HG03060 (cell line): ENCODE measurements at regions not wholly inside any gene's neighbourhood (a gene's known extent, or its start where the extent isn't known, plus 50 kb on each side); places are given as distances from the start of the nearest gene placed in this dataset.
"Not testable (repeated sequence)": the region's sequence is repeated elsewhere in the genome, so short reads cannot be mapped to it uniquely, and the experiment has no call there.

Experiments
- ATAC-seq: cut with Tn5 transposase; IDR thresholded peaks from one replicate; pipeline ENCODE4 v1.9.1; 2021; ENCODE audit warnings: low read depth, moderate number of reproducible peaks; ENCODE audit not compliant: unreplicated experiment

DNA sequence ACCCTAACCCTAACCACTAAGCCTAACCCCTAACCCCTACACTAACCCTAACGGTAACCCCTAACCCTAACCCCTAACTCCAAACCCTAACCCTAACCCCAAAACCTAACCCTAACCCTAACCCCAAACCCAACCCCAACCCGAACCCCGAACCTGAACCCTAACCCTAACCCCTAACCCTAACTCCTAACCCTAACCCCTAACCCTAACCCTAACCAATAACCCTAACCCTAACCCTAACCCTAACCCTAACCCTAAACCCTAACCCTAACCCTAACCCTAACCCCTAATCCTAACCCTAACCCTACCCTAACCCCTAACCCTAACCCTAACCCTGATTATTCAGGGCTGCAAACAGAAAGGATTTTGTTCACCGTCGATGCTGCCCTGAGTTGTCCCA is 144.6 kb upstream of the DUSP22 start:
- not testable (repeated sequence) for ATAC-seq

DNA sequence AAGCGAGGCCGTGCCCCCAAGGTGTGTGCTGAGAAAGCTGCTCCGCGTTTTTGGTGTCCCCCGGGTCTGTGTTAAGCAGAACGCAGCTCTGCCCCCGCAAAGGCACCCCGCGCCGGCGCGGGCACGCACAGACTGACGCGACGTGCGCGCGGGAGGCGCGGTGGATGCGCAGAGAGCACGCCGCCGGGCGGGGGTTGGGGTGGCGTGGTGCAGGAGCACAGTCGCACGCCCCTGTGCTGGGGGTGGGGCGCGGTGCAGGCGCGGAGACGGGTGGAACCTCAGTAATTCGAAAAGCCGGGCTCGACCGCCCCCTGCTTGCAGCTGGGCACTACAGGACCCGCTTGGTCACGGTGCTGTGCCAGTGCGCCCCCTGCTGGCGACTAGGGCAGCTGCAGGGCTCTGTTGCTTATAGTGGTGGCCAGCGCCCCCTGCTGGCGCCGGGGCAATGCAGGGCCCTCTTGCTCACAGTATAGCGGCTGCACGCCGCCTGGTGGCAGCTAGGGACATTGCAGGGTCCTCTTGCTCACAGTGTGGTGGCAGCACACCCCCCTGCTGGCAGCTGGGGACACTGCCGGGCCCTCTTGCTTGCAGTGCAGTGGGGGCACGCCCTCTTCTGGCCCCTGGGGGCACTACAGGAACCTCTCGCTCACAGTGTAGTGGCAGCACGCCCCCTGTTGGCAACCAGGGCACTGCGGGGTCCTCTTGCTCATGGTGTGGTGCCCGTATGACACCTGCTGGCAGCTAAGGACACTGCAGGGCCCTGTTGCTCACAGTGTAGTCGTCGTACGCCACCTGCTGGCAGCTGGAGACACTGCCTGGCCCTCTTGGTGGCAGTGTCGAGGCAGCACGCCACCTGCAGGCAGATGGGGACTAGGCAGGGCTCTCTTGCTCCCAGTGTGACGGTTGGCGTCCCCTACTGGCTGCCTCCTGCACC is 144.0 kb upstream of the DUSP22 start:
- peak; percentile 96 for ATAC-seq

DNA sequence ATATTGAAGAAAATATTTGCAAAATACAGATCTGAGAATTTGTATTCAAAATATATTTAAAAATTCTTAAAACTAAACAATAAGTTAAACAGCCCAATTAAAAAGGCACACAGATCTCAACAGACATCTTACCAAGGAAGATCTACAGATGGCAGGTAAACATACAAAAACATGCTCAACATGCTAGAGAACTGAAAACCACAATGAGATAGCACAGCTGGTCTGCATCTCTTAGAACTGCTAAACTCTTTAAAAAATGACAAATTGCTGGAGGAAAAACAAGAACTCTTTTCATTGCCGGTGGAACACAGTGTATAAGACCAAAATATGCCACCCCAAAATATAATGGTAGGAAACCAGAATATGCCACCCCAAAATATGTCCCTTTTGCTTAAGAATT is 142.1 kb upstream of the DUSP22 start:
- not testable (repeated sequence) for ATAC-seq

DNA sequence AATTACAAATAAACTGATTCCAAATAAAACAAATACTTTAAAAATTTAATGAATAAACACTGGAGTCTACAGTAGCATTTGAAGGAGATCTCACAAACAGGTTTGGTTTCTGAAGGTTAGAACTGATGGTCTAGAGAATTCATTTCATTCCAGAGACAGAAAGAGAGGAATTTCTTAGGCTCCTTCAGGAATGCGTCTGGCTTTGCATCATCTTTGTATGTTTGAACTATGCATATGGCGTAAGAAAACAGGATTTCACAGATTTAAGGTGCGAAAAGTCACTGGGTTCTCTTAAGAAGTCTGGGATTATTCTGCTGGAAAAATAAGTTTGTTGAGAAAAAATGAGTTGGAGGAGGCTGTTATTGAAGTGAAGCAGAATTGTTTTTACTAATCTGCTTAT is 139.9 kb upstream of the DUSP22 start:
- not testable (repeated sequence) for ATAC-seq

DNA sequence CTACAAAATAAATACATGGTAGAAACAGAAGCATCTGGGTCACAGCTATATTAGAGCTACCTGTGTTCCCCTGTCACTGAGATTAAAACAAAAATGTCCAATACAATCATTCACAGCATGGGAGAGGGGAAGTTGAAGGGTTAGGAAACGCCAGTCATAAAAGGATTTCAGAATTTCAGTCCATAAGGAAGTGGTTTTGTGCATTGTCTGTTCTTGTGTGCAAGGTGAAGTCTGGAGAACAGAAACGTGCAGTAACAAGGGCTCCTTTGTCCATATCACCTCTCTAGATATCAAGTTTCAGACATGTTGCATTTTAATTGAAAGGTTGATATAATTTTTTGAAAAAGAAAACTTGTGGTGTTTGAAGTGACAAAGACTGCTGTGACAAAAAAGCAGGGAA is 139.3 kb upstream of the DUSP22 start:
- not testable (repeated sequence) for ATAC-seq

DNA sequence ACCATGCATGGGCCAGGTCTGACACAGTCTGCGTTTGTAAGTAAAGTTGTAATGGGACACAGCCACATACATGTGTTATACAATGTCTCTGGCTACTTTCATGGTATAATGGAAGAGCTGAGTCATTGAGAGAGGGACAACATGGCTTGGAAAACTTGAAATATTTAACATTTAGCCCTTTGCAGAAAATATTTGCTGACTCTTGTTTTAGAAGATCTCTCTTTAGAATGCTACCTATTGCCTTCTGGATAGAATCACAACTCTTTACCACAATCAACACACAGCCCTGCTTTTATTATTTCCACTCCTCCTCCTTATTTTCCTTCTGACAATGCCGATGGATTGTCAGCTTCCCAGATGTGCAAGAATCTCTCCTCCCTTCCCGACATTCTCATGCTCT is 138.4 kb upstream of the DUSP22 start:
- ATAC-seq, result not testable (repeated sequence)

DNA sequence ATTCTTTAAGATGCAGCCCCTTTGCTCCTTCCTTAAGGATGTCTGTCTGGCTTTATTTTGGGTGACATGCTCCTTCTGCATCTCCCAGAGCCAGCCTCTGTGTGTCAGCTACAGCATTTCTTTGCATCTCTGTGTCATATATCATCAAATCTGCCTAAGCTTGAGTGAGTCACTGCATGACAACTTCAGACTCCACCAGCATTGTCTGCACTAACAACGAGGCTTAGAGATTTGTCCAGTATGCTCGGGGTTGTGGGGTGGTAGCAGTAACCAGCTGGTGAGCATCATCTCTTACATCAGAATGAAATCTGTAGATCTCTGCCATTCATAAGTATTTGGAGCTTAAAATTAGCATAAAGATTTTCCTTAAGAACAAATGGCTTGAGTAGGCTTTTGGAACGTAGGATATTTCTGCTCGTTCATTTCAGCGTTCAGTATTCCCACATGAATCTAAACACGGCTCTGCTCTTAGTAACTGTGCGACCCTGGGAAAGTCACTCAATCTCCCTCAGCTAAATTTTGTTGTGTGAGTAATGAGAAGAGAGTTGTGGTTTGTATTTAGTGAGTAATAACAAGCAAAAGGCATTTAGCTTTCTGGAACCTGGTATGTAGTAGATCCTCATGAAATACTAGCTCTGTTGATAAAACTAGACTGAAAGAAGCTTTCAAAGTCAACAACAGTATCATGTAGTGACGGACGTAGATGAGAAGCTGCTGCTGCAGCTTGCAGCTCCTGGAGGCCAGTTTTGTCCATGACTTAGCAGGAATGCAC is 137.8 kb upstream of the DUSP22 start:
- not testable (repeated sequence) for ATAC-seq

DNA sequence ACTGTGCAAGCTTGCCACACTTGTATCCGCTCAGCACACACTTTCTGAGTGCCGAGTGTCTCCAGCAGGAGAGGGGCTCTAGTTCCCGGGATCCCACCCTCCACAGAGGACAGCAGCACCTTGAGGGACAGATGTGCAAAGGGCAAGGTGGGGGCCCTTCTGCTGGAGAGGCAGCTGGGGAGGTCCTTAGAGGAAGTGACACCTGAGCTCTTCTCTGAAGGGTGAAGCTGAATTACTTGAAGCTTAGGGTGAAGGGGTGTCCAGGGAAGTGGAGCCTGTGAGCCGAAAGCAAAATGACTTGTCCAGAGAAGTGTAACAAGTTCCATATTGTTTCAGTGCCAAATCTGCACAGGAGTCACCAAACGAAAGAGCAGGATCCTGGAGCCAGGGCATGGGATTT is 136.3 kb upstream of the DUSP22 start:
- no peak for ATAC-seq

DNA sequence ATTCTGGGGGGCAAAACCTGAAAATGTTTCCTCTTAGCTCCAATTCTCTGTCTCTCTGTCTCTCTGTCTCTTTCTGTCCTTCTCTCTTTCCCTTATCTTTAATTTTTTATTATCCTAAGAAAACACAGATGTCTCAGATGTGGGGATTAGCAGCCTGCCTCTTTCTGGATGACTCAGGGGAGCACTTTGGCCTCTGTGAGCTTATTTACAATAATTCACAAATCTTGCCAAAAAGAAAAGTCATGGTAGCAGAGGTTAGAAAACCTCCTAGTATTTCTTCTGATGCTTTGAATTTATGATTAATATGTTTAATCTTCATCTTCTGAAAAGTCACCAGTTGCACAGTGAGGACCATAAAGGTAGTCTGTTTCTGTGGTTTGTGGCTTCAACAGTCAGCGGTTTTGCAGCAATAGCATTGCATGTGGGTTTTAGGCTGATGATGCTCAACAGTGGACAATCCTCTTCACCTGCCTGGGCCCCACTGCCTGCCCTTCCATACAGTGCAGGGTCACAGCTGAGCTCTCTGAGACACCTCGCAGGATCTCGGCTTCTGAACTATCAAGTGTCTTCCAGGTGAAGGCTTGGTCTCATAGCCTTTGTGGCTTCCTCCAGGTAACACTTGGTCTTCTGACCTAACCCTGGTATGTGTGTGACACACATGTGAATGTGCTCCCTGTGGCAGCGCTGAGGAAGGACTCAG is 135.7 kb upstream of the DUSP22 start:
- not testable (repeated sequence) for ATAC-seq

DNA sequence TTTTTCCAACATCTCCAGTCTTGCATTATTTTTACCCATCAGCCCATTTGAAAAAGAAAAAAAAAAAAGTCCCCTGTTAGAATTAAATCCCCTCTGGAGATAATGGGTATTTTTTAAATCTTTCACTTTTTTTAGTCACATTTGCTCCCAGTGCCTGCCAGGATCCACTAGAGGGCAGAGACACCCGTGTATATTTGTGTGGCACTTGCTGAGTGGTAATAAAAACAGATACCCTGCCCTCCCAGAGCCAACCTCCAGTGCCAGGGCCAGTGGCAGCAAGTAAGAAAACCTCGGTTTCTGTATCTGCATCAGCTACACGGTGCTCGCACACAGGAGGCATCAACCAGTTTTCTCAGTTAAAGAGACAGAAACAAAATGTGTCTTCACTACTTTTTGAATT is 135.1 kb upstream of the DUSP22 start:
- ATAC-seq, result not testable (repeated sequence)

DNA sequence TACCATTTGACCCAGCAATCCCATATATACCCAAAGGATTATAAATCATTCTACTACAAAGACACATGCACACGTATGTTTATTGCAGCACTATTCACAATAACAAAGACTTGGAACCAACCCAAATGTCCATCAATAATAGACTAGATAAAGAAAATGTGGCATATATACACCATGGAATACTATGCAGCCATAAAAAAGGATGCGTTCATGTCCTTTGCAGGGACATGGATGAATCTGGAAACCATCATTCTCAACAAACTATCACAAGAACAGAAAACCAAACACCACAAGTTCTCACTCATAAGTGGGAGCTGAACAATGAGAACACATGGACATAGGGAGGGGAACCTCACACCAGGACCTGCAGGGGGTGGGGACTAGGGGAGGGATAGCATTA is 130.6 kb upstream of the DUSP22 start:
- not testable (repeated sequence) for ATAC-seq

DNA sequence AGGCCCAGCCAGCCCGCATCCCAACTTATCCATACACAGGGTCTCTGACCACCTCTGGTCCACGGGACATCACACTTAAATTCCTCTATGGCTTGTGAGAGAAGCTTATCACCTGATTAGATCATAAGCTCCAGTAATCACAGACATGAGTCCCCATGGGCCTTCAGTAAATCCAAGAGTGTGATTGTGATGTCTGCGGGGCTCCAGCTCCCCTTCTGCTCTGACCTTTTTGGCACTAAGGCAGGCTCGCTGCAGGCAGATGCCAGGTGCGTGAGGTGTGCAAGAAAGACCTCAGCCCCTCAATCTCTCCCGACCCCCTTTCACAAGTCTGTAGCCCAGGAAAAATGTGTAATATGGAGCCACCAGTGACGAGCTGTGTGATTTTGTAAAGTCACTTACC is 127.6 kb upstream of the DUSP22 start:
- no peak for ATAC-seq

DNA sequence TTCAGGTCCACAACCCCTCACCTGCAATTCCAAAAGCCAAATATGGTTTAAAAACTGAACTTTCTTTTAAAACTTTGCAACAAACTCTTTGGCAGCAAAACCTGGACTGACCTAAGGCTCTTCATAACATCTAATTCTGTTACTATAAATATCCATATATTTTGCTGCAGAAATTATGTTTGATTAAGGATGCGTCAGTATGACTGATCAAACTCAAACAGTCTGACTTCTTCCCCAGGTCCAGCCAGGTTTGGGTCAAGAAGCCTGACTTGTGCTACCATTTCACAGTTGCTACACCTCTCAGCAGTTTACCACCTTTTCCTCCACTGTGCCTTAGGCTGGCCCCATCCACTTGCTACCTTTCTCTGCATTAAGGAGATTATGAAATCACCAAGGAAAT is 127.0 kb upstream of the DUSP22 start:
- ATAC-seq, result no peak

DNA sequence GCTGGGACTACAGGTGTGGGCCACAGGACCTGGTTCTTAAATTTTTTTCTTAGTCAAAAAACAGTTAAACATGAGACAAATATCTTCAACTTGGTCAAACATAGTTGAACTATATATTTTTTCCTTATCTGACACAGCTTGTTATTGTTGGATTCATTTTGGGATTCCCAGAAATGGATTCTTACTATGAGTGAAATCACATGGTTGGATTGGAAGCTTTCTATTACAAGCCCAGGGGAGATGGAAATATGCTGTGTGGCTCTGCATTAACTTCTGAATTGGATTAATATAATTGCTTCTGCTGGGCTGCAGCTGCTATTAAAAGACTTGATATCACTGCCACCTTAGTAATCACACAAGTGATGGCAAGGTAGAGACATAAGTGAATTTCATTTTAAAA is 126.4 kb upstream of the DUSP22 start:
- no peak for ATAC-seq

DNA sequence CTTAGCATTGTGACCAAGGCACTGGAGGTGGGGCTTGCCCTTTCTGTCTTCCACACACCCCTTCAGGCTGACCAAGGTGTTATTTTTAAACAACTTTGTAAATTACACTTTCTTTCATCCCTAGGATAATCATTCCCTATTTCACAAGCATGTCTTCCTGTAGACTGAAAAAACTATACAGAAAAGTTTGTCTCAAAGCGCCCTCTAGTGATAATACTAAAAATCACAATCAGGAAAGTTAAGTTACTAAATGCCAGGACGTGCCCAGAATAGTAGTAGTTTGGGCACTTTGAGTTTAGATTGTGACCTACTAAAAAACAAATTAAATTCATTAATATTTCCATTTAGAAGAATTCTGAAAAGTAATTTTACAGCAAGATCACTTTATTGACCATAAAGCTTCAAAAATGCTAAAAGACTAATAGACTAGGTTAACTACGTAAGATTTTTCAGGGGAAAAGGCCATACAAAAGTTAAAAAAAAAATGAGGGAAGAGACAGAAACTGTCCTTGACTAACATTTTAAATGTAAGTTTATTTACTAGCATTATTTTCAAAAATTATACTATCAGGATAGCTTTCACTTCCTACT is 123.3 kb upstream of the DUSP22 start:
- no peak for ATAC-seq

DNA sequence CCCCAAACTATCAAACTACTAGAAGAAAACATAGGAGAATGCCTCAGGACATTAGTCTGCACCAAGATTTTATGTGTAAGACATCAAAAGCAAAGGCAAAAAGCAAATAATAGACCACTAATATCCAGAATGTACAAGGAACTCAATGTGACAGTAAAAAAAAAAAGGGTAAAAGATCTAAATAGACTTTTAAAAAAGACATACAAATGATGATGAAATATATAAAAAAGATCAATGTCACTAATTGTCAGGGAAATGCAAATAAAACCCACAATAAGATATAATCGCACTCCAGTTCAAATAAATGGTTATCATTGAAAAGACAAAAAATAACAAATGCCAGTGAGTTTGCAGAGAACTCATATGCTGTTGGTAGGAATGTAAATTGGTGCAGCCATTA is 118.3 kb upstream of the DUSP22 start:
- no peak for ATAC-seq

DNA sequence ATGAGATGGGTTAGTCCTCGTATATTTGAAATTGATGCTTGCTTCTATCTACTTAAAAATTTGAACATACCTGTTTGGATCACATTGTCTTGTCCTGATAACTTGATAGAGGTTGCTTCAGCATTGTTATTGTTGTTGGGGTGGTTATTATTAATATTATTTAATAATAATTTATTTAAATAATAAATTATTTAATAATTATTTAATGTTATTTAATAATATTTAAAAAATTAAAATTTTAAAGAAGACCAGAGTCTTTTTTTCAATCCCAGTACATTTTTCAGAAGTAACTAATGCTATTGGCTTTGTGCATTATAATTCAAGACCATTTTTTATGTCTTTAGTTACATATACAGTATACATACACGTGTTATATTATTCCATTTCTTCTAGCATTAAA is 116.6 kb upstream of the DUSP22 start:
- ATAC-seq, result no peak

DNA sequence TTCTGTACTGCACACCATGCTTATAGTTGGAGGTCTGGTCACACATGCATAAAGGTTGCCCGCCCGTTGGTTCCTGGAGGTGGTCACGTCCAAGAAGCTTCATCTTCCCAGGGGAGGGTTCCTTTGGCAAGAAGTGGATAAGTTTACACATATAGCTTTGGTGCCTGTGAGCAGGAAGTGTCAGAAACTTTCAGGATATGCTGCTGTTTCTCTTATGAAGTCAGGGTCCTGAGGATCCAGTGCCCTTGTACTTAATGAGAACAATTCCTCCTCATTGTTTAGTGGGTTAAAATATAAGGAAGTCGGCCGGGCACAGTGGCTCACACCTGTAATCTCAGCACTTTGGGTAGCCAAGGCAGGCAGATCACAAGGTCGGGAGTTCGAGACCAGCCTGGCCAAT is 115.5 kb upstream of the DUSP22 start:
- no peak for ATAC-seq

DNA sequence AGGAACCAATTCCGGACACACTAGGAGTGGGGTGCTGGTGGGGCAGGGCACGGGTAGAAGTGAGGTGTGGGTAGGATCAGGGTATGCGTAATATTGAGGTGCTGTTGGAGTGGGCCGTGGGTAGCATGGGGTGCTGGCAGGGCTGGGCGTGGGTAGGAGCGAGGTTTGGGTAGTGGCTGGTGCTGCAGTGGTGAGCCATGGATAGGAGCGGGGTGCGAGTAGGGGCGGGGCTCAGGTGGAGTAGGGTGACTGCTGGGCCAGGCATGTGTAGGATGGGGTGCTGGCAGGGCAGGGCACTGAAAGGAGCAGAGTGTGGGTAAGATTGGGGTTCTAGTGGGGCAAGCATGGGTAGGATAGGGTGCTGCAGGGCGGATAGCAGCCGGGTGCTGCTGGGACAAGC is 114.2 kb upstream of the DUSP22 start:
- ATAC-seq, result no peak

DNA sequence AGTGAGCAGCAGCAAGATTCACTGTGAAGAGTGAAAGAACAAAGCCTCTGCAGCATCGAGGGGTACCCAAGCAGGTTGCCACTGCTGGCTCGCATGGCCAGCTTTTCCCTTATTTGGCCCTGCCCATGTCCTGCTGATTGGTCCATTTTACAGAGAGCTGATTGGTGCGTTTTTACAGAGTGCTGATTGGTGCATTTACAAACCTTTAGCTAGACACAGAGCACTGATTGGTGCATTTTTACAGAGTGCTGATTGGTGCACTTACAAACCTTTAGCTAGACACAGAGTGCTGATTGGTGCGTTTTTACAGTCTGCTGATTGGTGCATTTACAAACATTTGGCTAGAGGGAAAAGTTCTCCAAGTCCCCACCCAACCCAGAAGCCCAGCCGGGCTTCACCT is 113.4 kb upstream of the DUSP22 start:
- not testable (repeated sequence) for ATAC-seq
